Mesenchymal stem cell (in vitro differentiated cells and primary cell): ENCODE measurements at regions not wholly inside any gene's neighbourhood (a gene's known extent, or its start where the extent isn't known, plus 50 kb on each side); places are given as distances from the start of the nearest gene placed in this dataset.

Source experiments
- DNase-seq: peaks from one replicate; pipeline ENCODE4 v3.0.0-alpha.2; 2013
- H2AFZ ChIP-seq: one replicate; pipeline ENCODE4 v1.6.1; 2013; ENCODE audit warnings: low read depth, mild to moderate bottlenecking, control low read depth, inconsistent platforms, low read length, moderate library complexity
- H2AK5ac ChIP-seq: 2 replicates; pipeline ENCODE4 v1.6.1; 2013; ENCODE audit warnings: low read length, moderate library complexity, mild to moderate bottlenecking, inconsistent platforms; ENCODE audit not compliant: severe bottlenecking
- H2BK120ac ChIP-seq: one replicate; pipeline ENCODE4 v1.6.1; 2013; ENCODE audit warnings: low read depth, mild to moderate bottlenecking, inconsistent platforms, low read length, moderate library complexity
- H2BK12ac ChIP-seq, 2 experiments: one replicate each; pipeline ENCODE4 v1.6.1; 2013; ENCODE audit warnings: inconsistent platforms in 2 of 2, low read length in 2 of 2, mild to moderate bottlenecking in 2 of 2, moderate library complexity in 2 of 2, control low read depth in 1 of 2
- H2BK15ac ChIP-seq: one replicate; pipeline ENCODE4 v1.6.1; 2013; ENCODE audit warnings: mild to moderate bottlenecking, low read depth, inconsistent platforms; ENCODE audit not compliant: poor library complexity, severe bottlenecking
- H2BK5ac ChIP-seq: 2 replicates; pipeline ENCODE4 v1.6.1; 2013; ENCODE audit warnings: low read depth, mild to moderate bottlenecking, low read length, control low read depth, inconsistent platforms; ENCODE audit not compliant: poor library complexity, severe bottlenecking
- H3K14ac ChIP-seq, 2 experiments: one replicate each; pipeline ENCODE4 v1.6.1; 2013; ENCODE audit warnings: inconsistent platforms in 2 of 2, low read length in 2 of 2, control low read depth in 1 of 2, mild to moderate bottlenecking in 1 of 2, moderate library complexity in 1 of 2
- H3K18ac ChIP-seq, 2 experiments: one replicate each; pipeline ENCODE4 v1.6.1; 2013; ENCODE audit warnings: inconsistent platforms in 2 of 2, low read length in 2 of 2, control low read depth in 1 of 2, low read depth in 1 of 2, mild to moderate bottlenecking in 1 of 2
- H3K23ac ChIP-seq, 2 experiments: one replicate each; pipeline ENCODE4 v1.6.1; 2013; ENCODE audit warnings: inconsistent platforms in 2 of 2, low read length in 2 of 2, mild to moderate bottlenecking in 2 of 2, moderate library complexity in 2 of 2, control low read depth in 1 of 2
- H3K27ac ChIP-seq: 2 replicates; pipeline ENCODE4 v1.5.1; 2013; ENCODE audit warnings: mild to moderate bottlenecking, moderate library complexity, low read length, control low read depth, inconsistent platforms; ENCODE audit not compliant: poor library complexity, severe bottlenecking
- H3K27me3 ChIP-seq, 2 experiments: 2 replicates each; pipeline versions ENCODE4 v1.6.1 to v1.7.0; 2013; ENCODE audit warnings: low read length in 2 of 2, mild to moderate bottlenecking in 2 of 2, moderate library complexity in 2 of 2, control low read depth in 1 of 2, inconsistent platforms in 1 of 2; ENCODE audit not compliant: control insufficient read depth in 1 of 2, insufficient read depth in 1 of 2
- H3K36me3 ChIP-seq, 2 experiments: 2 replicates each; pipeline versions ENCODE4 v1.6.1 to v1.7.0; 2013; ENCODE audit warnings: low read length in 2 of 2, control low read depth in 1 of 2, inconsistent platforms in 1 of 2, low read depth in 1 of 2, mild to moderate bottlenecking in 1 of 2; ENCODE audit not compliant: insufficient read depth in 2 of 2, control insufficient read depth in 1 of 2
- H3K4ac ChIP-seq, 2 experiments: one replicate each; pipeline ENCODE4 v1.6.1; 2013; ENCODE audit warnings: inconsistent platforms in 2 of 2, low read length in 2 of 2, mild to moderate bottlenecking in 2 of 2, moderate library complexity in 2 of 2, control low read depth in 1 of 2, low read depth in 1 of 2
- H3K4me1 ChIP-seq: 2 replicates; pipeline ENCODE4 v1.6.1; 2013; ENCODE audit warnings: low read depth, low read length, control low read depth; ENCODE audit not compliant: control insufficient read depth, insufficient read depth
- H3K4me2 ChIP-seq: 2 replicates; pipeline ENCODE4 v1.6.1; 2013; ENCODE audit warnings: low read length, mild to moderate bottlenecking, inconsistent platforms; ENCODE audit not compliant: poor library complexity, severe bottlenecking
- H3K4me3 ChIP-seq, 2 experiments: 2 replicates each; pipeline versions ENCODE4 v1.5.1 to v1.7.0; 2013; ENCODE audit warnings: low read length in 2 of 2, mild to moderate bottlenecking in 2 of 2, control low read depth in 1 of 2, low read depth in 1 of 2; ENCODE audit not compliant: insufficient read depth in 1 of 2
- H3K79me1 ChIP-seq: replicated peaks from 2 replicates; pipeline ENCODE4 v1.6.1; 2013; ENCODE audit warnings: mild to moderate bottlenecking, control low read depth, low read length, inconsistent platforms; ENCODE audit not compliant: poor library complexity, severe bottlenecking
- H3K9ac ChIP-seq: 2 replicates; pipeline ENCODE4 v1.7.0; 2013; ENCODE audit warnings: mild to moderate bottlenecking, low read length, moderate library complexity
- H3K9me3 ChIP-seq: 2 replicates; pipeline ENCODE4 v1.7.0; 2013; ENCODE audit warnings: mild to moderate bottlenecking, low read length; ENCODE audit not compliant: control insufficient read depth
- H4K8ac ChIP-seq: one replicate; pipeline ENCODE4 v1.6.1; 2013; ENCODE audit warnings: inconsistent platforms, mild to moderate bottlenecking, low read length, moderate library complexity
- H4K91ac ChIP-seq: one replicate; pipeline ENCODE4 v1.6.1; 2013; ENCODE audit warnings: mild to moderate bottlenecking, low read length, inconsistent platforms
- WGBS: methylation state at CpG from one replicate; pipeline ENCODE4 v1.1.7; 2013; ENCODE audit warnings: mixed read lengths; 5-methylcytosine and 5-hydroxymethylcytosine counted together

- no peak overlapping the region for H3K4ac ChIP-seq
- H3K36me3 ChIP-seq: no peaks in the 10 kb centered on the region
- H4K8ac ChIP-seq: no peak overlapping the region
- H3K18ac ChIP-seq: no peak overlapping the region
- H2BK5ac ChIP-seq: no peak overlapping the region
- no peak overlapping the region for H3K4me2 ChIP-seq
- H2AFZ ChIP-seq: no peak overlapping the region
- no peaks in the 10 kb centered on the region for H3K4me1 ChIP-seq
- DNase-seq: no peak
- no peak overlapping the region for H3K9ac ChIP-seq
- H3K14ac ChIP-seq: no peak overlapping the region
- H3K79me1 ChIP-seq: no peaks in the 10 kb centered on the region
- H4K91ac ChIP-seq: no peak overlapping the region
- no peak overlapping the region for H2BK15ac ChIP-seq
- H3K4me3 ChIP-seq: no peak overlapping the region
- WGBS: 98% methylated on average over 4 of the region's 4 CpGs
- no peak overlapping the region for H3K27ac ChIP-seq
- no peak overlapping the region for H3K23ac ChIP-seq
- no peak overlapping the region for H2BK12ac ChIP-seq
- no peaks in the 10 kb centered on the region for H3K27me3 ChIP-seq
- no peaks in the 10 kb centered on the region for H3K9me3 ChIP-seq
- no peak overlapping the region for H2BK120ac ChIP-seq
- no peak overlapping the region for H2AK5ac ChIP-seq
Observed at GRCh38 chr7:13692548-13692947, 296.9 kb downstream of the ETV1 start.

- H3K4me3 ChIP-seq: no peak overlapping the region
- no peak overlapping the region for H3K27ac ChIP-seq
- no peak overlapping the region for H2BK5ac ChIP-seq
- H2BK120ac ChIP-seq: no peak overlapping the region
- no peak overlapping the region for H3K23ac ChIP-seq
- no peaks in the 10 kb centered on the region for H3K36me3 ChIP-seq
- H2BK15ac ChIP-seq: no peak overlapping the region
- WGBS: no CpG with 5 or more reads among the region's 2 CpGs
- no peak overlapping the region for H3K9ac ChIP-seq
- no peak overlapping the region for H3K14ac ChIP-seq
- no peaks in the 10 kb centered on the region for H3K9me3 ChIP-seq
- no peak overlapping the region for H3K4ac ChIP-seq
- H2AFZ ChIP-seq: no peak overlapping the region
- no peak overlapping the region for H3K18ac ChIP-seq
- H3K79me1 ChIP-seq: no peaks in the 10 kb centered on the region
- H2BK12ac ChIP-seq: no peak overlapping the region
- no peak for DNase-seq
- no peaks in the 10 kb centered on the region for H3K4me1 ChIP-seq
- no peak overlapping the region for H3K4me2 ChIP-seq
- H3K27me3 ChIP-seq: no peaks in the 10 kb centered on the region
- no peak overlapping the region for H4K8ac ChIP-seq
- H4K91ac ChIP-seq: no peak overlapping the region
- H2AK5ac ChIP-seq: no peak overlapping the region
Observed at GRCh38 chr7:13702251-13702650, 287.2 kb downstream of the ETV1 start.

GRCh38 chr7:13708670-13709069, 280.8 kb downstream of the ETV1 start:
- Histone ChIP-seq H3K23ac (no peak overlapping the region), H2AFZ (no peak overlapping the region), H3K9me3 (no peaks in the 10 kb centered on the region), H3K18ac (no peak overlapping the region), H3K4me2 (no peak overlapping the region), H4K91ac (no peak overlapping the region), H2AK5ac (no peak overlapping the region), H3K4ac (no peak overlapping the region), H3K27me3 (no peaks in the 10 kb centered on the region), H2BK120ac (no peak overlapping the region), H3K36me3 (no peaks in the 10 kb centered on the region), H4K8ac (no peak overlapping the region), H3K4me3 (no peak overlapping the region), H2BK12ac (no peak overlapping the region), H3K79me1 (no peaks in the 10 kb centered on the region), H3K27ac (no peak overlapping the region), H3K14ac (no peak overlapping the region), H3K4me1 (no peaks in the 10 kb centered on the region), H2BK15ac (no peak overlapping the region), H3K9ac (no peak overlapping the region), H2BK5ac (no peak overlapping the region)
- 94% methylated on average over 2 of the region's 2 CpGs for WGBS
- DNase-seq: no peak

- no peak overlapping the region for H3K4ac ChIP-seq
- no peak overlapping the region for H2AFZ ChIP-seq
- H2BK12ac ChIP-seq: no peak overlapping the region
- H4K8ac ChIP-seq: no peak overlapping the region
- H3K27ac ChIP-seq: no peak overlapping the region
- no peak overlapping the region for H3K4me3 ChIP-seq
- no peak overlapping the region for H2AK5ac ChIP-seq
- no peak for DNase-seq
- H3K27me3 ChIP-seq: no peaks in the 10 kb centered on the region
- no peak overlapping the region for H3K14ac ChIP-seq
- H3K9ac ChIP-seq: no peak overlapping the region
- no peak overlapping the region for H2BK120ac ChIP-seq
- H3K9me3 ChIP-seq: peaks cover 10% of the 10 kb centered on the region
- H3K36me3 ChIP-seq: no peaks in the 10 kb centered on the region
- no peak overlapping the region for H3K23ac ChIP-seq
- no peaks in the 10 kb centered on the region for H3K4me1 ChIP-seq
- no peak overlapping the region for H2BK15ac ChIP-seq
- no peak overlapping the region for H3K18ac ChIP-seq
- no peak overlapping the region for H4K91ac ChIP-seq
- H3K79me1 ChIP-seq: no peaks in the 10 kb centered on the region
- no peak overlapping the region for H3K4me2 ChIP-seq
- H2BK5ac ChIP-seq: no peak overlapping the region
Observed at GRCh38 chr7:13713092-13713491, 276.4 kb downstream of the ETV1 start.
